ENCODE measurements at regions not wholly inside any gene's neighbourhood (a gene's known extent, or its start where the extent isn't known, plus 50 kb on each side); places are given as distances from the start of the nearest gene placed in this dataset.

GRCh38 chr9:86800681-86801080, 146.6 kb downstream of the GAS1 start (continued):
- no peak for TF ChIP-seq USF2 (IDR thresholded peaks at IDR 0.05; ENCODE audit: borderline replicate concordance, low read depth, low read length)
- no peak for TF ChIP-seq FOXJ3 (CRISPR knock-in tag; IDR thresholded peaks at IDR 0.05)
- TF ChIP-seq RFX5 (IDR thresholded peaks at IDR 0.05; ENCODE audit: low read length), result no peak
- no peak for TF ChIP-seq TEAD4 (IDR thresholded peaks at IDR 0.05; ENCODE audit: borderline replicate concordance, insufficient read depth)
- no peak for TF ChIP-seq NRF1 (IDR thresholded peaks at IDR 0.05; ENCODE audit: low read depth, low read length)
- TF ChIP-seq POLR2AphosphoS5 (IDR thresholded peaks at IDR 0.05; ENCODE audit: low read depth, low read length), result no peak

GRCh38 chr9:86798966-86799365, 148.3 kb downstream of the GAS1 start:
- Histone ChIP-seq H3K9ac (no peak overlapping the region), H2AFZ (ENCODE audit: low read depth) (no peak overlapping the region), H3K4me1 (ENCODE audit: control insufficient read depth in 1 of 2, insufficient read depth in 2 of 2, low read depth in 1 of 2, low read length in 1 of 2) (peaks cover 8 to 13% of the 10 kb centered on the region in 2 experiments; a peak in 3 of 4 replicates), H3K4me3 (ENCODE audit: low read depth in 2 of 2, low read length in 1 of 2) (no peak overlapping the region), H3K4me2 (no peak overlapping the region), H3K36me3 (replicated peaks in 1 of 2; ENCODE audit: control insufficient read depth in 1 of 2, insufficient read depth in 2 of 2, low read length in 1 of 2) (no peaks in the 10 kb centered on the region), H3F3A (replicated peaks; ENCODE audit: insufficient read depth) (no peaks in the 10 kb centered on the region), H4K20me1 (ENCODE audit: insufficient read depth) (no peaks in the 10 kb centered on the region), H3K27me3 (ENCODE audit: insufficient read depth) (no peaks in the 10 kb centered on the region), H3K79me2 (ENCODE audit: insufficient read depth) (no peaks in the 10 kb centered on the region), H3K27ac (ENCODE audit: low read depth in 2 of 2, low read length in 1 of 2) (no peak overlapping the region), H3K9me2 (no peaks in the 10 kb centered on the region), H3K9me3 (no peaks in the 10 kb centered on the region)
- CTCF ChIA-PET, result interaction anchor here (0.9 kb wide), 1 partner anchor 146 kb away, joined by 4 read pairs; no protein-coding TSS in a partner anchor
- POLR2A ChIA-PET, result no interaction called here
- WGBS (ENCODE audit: low lambda C conversion rate), result 67% methylated on average over 4 of the region's 4 CpGs
- TF ChIP-seq TCF12 (IDR thresholded peaks at IDR 0.05) (no peak), NRF1 (IDR thresholded peaks at IDR 0.05; ENCODE audit: low read depth, low read length) (no peak), SMC3 (IDR thresholded peaks at IDR 0.05; ENCODE audit: low read depth, low read length) (no peak), REST (IDR thresholded peaks at IDR 0.05; ENCODE audit: low read depth, low read length) (no peak), GATA2 (CRISPR knock-in tag; IDR thresholded peaks at IDR 0.05) (no peak), ZBTB33 (IDR thresholded peaks at IDR 0.05; ENCODE audit: borderline replicate concordance, low read depth) (no peak), MXI1 (IDR thresholded peaks at IDR 0.05; ENCODE audit: low read depth, low read length) (no peak), USF1 (IDR thresholded peaks at IDR 0.05; ENCODE audit: borderline replicate concordance, low read depth) (no peak), RFX5 (IDR thresholded peaks at IDR 0.05; ENCODE audit: low read length) (no peak), TAF1 (IDR thresholded peaks at IDR 0.05; ENCODE audit: borderline replicate concordance, low read depth, low read length) (no peak), NFIC (IDR thresholded peaks at IDR 0.05; ENCODE audit: borderline replicate concordance) (no peak), EP300 (IDR thresholded peaks at IDR 0.05; ENCODE audit: borderline replicate concordance in 1 of 2, low read depth in 1 of 2, low read length in 1 of 2) (no peak)
- DNase-seq, result no peak

All from SK-N-SH (cell line).